ENCODE measurements at regions not wholly inside any gene's neighbourhood (a gene's known extent, or its start where the extent isn't known, plus 50 kb on each side); places are given as distances from the start of the nearest gene placed in this dataset.
A peak's percentile ranks its signal among the peaks of the same experiment; 100 is the strongest.

DNA sequence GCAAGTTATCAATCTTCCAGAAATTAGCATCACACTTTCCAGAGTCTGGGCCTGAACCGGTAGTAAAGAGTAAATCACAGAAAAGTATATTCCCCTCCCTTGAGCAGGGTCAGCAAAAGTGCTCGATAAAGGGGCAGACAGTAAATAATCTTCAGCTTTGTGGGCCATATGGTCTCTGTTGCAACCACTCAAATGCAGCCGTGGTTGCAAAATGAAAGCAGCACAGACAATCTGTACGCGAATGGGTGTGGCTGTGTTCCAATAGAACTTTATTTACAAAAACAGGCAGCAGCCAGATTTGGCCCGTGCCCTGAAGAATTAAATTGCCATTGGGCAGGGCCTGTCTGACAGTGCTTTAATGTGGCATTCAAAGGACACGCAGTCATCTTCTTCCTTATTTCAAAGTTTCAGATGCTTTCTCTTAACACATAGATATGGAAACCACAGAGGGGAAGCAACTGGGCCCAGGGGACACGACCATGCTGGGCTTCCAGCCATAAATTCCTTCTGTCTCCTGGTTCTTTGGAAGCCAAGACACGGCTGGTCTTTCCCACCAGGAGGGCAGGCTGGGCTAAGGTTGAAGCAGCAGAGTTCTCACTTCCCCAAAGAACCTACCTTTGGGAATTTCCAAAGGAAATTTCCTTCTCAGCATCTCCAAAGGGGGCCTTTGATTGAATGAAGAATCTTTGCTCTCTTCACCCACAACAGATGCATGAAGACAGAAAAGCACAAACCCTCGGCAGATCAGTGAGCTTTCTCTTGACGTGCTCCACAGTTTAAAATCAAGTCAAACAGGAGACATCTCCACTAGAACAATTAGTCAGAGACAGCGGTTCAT lies 489.8 kb upstream of the PROK2 start:
- DNase-seq (ENCODE audit: low spot score): no peak
- Histone ChIP-seq H3F3A (replicated peaks; ENCODE audit: low read depth) (no peaks in the 10 kb centered on the region), H3K9me2 (ENCODE audit: insufficient read depth) (peaks cover 2% of the 10 kb centered on the region; the same call in 1 of the 2 replicates), H3K27me3 (ENCODE audit: insufficient read depth) (no peaks in the 10 kb centered on the region), H3K4me3 (no peak overlapping the region), H4K20me1 (replicated peaks; ENCODE audit: insufficient read depth) (no peaks in the 10 kb centered on the region), H3K4me2 (no peak overlapping the region), H2AFZ (no peak overlapping the region), H3K27ac (ENCODE audit: low read depth) (no peak overlapping the region), H3K79me2 (replicated peaks; ENCODE audit: insufficient read depth) (no peaks in the 10 kb centered on the region), H3K36me3 (ENCODE audit: insufficient read depth) (no peaks in the 10 kb centered on the region), H3K4me1 (ENCODE audit: insufficient read depth) (no peaks in the 10 kb centered on the region; the same call in 1 of the 2 replicates)
- H3K4me3 Mint-ChIP-seq: no peak overlapping the region
- TF ChIP-seq NANOG (IDR thresholded peaks at IDR 0.05; ENCODE audit: borderline replicate concordance): no peak
- TF ChIP-seq EZH2 (IDR thresholded peaks at IDR 0.05; ENCODE audit: low read depth, unreplicated experiment): no peak
- no peak for TF ChIP-seq EZH2phosphoT487 (IDR thresholded peaks at IDR 0.05; ENCODE audit: unreplicated experiment)
- TF ChIP-seq JUNB (IDR thresholded peaks at IDR 0.05; ENCODE audit: unreplicated experiment): no peak
- no peak overlapping the region for H3K27ac Mint-ChIP-seq
- ATAC-seq: no peak
- H3K36me3 Mint-ChIP-seq (ENCODE audit: low read depth): no peaks in the 10 kb centered on the region
- peaks cover 25% of the 10 kb centered on the region for H3K4me1 Mint-ChIP-seq
- peaks cover 8% of the 10 kb centered on the region for H3K27me3 Mint-ChIP-seq (ENCODE audit: insufficient read depth, low read depth, poor library complexity)
- no peaks in the 10 kb centered on the region for H3K9me3 Mint-ChIP-seq

DNA sequence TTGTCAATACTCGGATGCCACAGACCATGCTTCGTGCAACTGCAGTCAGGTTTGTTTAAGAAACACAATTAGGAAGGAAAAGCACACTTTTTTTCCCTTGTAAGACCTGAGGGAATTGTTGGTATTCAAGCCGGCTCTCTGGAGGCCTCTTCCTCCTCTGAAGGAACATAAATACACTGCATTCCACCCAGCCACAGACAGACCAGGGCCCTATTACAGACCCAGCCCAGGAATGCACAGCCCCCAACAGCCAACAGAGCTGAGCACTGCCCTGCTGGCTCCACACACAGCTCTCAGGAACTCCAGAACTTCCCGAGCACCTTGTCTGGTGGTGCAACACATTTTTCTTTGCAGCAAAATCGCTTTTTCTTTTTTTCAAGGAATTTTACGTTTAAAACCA lies 488.7 kb upstream of the PROK2 start:
- peak; percentile 98 for ATAC-seq
- peaks cover 2% of the 10 kb centered on the region; the same call in 1 of the 2 replicates for H3K9me2 ChIP-seq (ENCODE audit: insufficient read depth)
- no peak overlapping the region for H3K4me2 ChIP-seq

More for the DNA sequence above, 488.7 kb upstream of the PROK2 start:
- no peaks in the 10 kb centered on the region for H3K27me3 ChIP-seq (ENCODE audit: insufficient read depth)
- no peaks in the 10 kb centered on the region for H3K36me3 ChIP-seq (ENCODE audit: insufficient read depth)
- TF ChIP-seq EZH2phosphoT487 (IDR thresholded peaks at IDR 0.05; ENCODE audit: unreplicated experiment) (no peak), ZNF114 (CRISPR knock-in tag; IDR thresholded peaks at IDR 0.05) (no peak)
- TF ChIP-seq, protein P1, sequence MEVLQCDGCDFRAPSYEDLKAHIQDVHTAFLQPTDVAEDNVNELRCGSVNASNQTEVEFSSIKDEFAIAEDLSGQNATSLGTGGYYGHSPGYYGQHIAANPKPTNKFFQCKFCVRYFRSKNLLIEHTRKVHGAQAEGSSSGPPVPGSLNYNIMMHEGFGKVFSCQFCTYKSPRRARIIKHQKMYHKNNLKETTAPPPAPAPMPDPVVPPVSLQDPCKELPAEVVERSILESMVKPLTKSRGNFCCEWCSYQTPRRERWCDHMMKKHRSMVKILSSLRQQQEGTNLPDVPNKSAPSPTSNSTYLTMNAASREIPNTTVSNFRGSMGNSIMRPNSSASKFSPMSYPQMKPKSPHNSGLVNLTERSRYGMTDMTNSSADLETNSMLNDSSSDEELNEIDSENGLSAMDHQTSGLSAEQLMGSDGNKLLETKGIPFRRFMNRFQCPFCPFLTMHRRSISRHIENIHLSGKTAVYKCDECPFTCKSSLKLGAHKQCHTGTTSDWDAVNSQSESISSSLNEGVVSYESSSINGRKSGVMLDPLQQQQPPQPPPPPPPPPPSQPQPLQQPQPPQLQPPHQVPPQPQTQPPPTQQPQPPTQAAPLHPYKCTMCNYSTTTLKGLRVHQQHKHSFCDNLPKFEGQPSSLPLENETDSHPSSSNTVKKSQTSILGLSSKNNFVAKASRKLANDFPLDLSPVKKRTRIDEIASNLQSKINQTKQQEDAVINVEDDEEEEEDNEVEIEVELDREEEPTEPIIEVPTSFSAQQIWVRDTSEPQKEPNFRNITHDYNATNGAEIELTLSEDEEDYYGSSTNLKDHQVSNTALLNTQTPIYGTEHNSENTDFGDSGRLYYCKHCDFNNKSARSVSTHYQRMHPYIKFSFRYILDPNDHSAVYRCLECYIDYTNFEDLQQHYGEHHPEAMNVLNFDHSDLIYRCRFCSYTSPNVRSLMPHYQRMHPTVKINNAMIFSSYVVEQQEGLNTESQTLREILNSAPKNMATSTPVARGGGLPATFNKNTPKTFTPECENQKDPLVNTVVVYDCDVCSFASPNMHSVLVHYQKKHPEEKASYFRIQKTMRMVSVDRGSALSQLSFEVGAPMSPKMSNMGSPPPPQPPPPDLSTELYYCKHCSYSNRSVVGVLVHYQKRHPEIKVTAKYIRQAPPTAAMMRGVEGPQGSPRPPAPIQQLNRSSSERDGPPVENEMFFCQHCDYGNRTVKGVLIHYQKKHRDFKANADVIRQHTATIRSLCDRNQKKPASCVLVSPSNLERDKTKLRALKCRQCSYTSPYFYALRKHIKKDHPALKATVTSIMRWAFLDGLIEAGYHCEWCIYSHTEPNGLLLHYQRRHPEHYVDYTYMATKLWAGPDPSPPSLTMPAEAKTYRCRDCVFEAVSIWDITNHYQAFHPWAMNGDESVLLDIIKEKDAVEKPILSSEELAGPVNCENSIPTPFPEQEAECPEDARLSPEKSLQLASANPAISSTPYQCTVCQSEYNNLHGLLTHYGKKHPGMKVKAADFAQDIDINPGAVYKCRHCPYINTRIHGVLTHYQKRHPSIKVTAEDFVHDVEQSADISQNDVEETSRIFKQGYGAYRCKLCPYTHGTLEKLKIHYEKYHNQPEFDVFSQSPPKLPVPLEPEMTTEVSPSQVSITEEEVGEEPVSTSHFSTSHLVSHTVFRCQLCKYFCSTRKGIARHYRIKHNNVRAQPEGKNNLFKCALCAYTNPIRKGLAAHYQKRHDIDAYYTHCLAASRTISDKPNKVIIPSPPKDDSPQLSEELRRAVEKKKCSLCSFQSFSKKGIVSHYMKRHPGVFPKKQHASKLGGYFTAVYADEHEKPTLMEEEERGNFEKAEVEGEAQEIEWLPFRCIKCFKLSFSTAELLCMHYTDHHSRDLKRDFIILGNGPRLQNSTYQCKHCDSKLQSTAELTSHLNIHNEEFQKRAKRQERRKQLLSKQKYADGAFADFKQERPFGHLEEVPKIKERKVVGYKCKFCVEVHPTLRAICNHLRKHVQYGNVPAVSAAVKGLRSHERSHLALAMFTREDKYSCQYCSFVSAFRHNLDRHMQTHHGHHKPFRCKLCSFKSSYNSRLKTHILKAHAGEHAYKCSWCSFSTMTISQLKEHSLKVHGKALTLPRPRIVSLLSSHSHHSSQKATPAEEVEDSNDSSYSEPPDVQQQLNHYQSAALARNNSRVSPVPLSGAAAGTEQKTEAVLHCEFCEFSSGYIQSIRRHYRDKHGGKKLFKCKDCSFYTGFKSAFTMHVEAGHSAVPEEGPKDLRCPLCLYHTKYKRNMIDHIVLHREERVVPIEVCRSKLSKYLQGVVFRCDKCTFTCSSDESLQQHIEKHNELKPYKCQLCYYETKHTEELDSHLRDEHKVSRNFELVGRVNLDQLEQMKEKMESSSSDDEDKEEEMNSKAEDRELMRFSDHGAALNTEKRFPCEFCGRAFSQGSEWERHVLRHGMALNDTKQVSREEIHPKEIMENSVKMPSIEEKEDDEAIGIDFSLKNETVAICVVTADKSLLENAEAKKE (CRISPR knock-in tag; IDR thresholded peaks at IDR 0.05): peak; percentile 90
- peak; percentile 73 for DNase-seq (ENCODE audit: low spot score)
- peaks cover 6% of the 10 kb centered on the region for H3K27me3 Mint-ChIP-seq (ENCODE audit: insufficient read depth, low read depth, poor library complexity)
- H3K4me1 ChIP-seq (ENCODE audit: insufficient read depth): no peaks in the 10 kb centered on the region; the same call in 1 of the 2 replicates
- no peaks in the 10 kb centered on the region for H3F3A ChIP-seq (replicated peaks; ENCODE audit: low read depth)
- no peak overlapping the region for H3K4me3 ChIP-seq
- H3K36me3 Mint-ChIP-seq (ENCODE audit: low read depth): no peaks in the 10 kb centered on the region
- H3K9me3 Mint-ChIP-seq: no peaks in the 10 kb centered on the region
- H3K4me1 Mint-ChIP-seq: peaks cover 26% of the 10 kb centered on the region
- no peak overlapping the region for H3K27ac ChIP-seq (ENCODE audit: low read depth)
- peak overlapping the region; percentile 29; the same call in 1 of the 2 replicates for H2AFZ ChIP-seq
- no peak overlapping the region for H3K4me3 Mint-ChIP-seq
- no peaks in the 10 kb centered on the region for H4K20me1 ChIP-seq (replicated peaks; ENCODE audit: insufficient read depth)
- no peaks in the 10 kb centered on the region for H3K79me2 ChIP-seq (replicated peaks; ENCODE audit: insufficient read depth)
- no peak overlapping the region for H3K27ac Mint-ChIP-seq
